Common myeloid progenitor, CD34-positive (primary cell): ENCODE measurements at regions not wholly inside any gene's neighbourhood (a gene's known extent, or its start where the extent isn't known, plus 50 kb on each side); places are given as distances from the start of the nearest gene placed in this dataset.

Experiments used
- CTCF ChIA-PET: fragments of 350-600 bp; sonication (Branson Sonifier 250); formaldehyde crosslinking; loops from one replicate; lab custom pipeline; 2021; ENCODE audit warnings: antibody characterized with exemption; lab: Charles Lee
- POLR2A ChIA-PET: fragments of 350-600 bp; sonication (Branson Sonifier 250); formaldehyde crosslinking; loops from one replicate; lab custom pipeline; 2021; ENCODE audit warnings: antibody characterized with exemption; lab: Charles Lee
- DNase-seq, 3 donors: peaks; one replicate each; pipeline versions ENCODE4 v3.0.0 to v3.0.0-alpha.2; 2013
- H3K27ac ChIP-seq, 2 experiments: 1 replicate in 1 of 2; 2 replicates in 1 of 2; pipeline ENCODE4 v1.7.0; 2013; ENCODE audit warnings: inconsistent platforms in 2 of 2, low read length in 2 of 2, mild to moderate bottlenecking in 2 of 2, low read depth in 1 of 2, moderate library complexity in 1 of 2; ENCODE audit not compliant: severe bottlenecking in 2 of 2, insufficient read depth in 1 of 2, poor library complexity in 1 of 2
- H3K27me3 ChIP-seq, 5 experiments: replicated peaks in 2 of 5; 1 replicate in 3 of 5; 2 replicates in 2 of 5; pipeline versions ENCODE4 v1.6.1 to v1.7.0; 2013; ENCODE audit warnings: low read length in 4 of 5, mild to moderate bottlenecking in 2 of 5, moderate library complexity in 2 of 5, inconsistent platforms in 1 of 5; ENCODE audit not compliant: insufficient read depth in 5 of 5, control insufficient read depth in 4 of 5
- H3K36me3 ChIP-seq, 4 experiments: 1 replicate in 2 of 4; 2 replicates in 2 of 4; pipeline versions ENCODE4 v1.6.1 to v1.7.0; 2013; ENCODE audit warnings: low read length in 3 of 4, control low read depth in 1 of 4, mild to moderate bottlenecking in 1 of 4; ENCODE audit not compliant: control insufficient read depth in 4 of 4, insufficient read depth in 4 of 4
- H3K4me1 ChIP-seq, 4 experiments: 1 replicate in 3 of 4; 2 replicates in 1 of 4; pipeline versions ENCODE4 v1.6.1 to v1.7.1; 2013; ENCODE audit warnings: low read length in 3 of 4, mild to moderate bottlenecking in 3 of 4, control low read depth in 1 of 4, inconsistent platforms in 1 of 4, moderate library complexity in 1 of 4; ENCODE audit not compliant: control insufficient read depth in 4 of 4, insufficient read depth in 4 of 4; ENCODE audit errors: control extremely low read depth in 1 of 4
- H3K4me3 ChIP-seq, 7 experiments: 1 replicate in 4 of 7; 2 replicates in 3 of 7; pipeline versions ENCODE4 v1.5.1 to v1.7.0; 2013; ENCODE audit warnings: mild to moderate bottlenecking in 7 of 7, low read length in 6 of 7, moderate library complexity in 6 of 7, inconsistent platforms in 2 of 7, low read depth in 2 of 7, control low read depth in 1 of 7; ENCODE audit not compliant: insufficient read depth in 4 of 7, control insufficient read depth in 1 of 7; ENCODE audit errors: extremely low read depth in 1 of 7
- H3K9me3 ChIP-seq, 5 experiments: 1 replicate in 4 of 5; 2 replicates in 1 of 5; pipeline versions ENCODE4 v1.6.1 to v1.7.1; 2013; ENCODE audit warnings: low read length in 4 of 5, mild to moderate bottlenecking in 2 of 5, inconsistent platforms in 1 of 5, low read depth in 1 of 5, moderate library complexity in 1 of 5; ENCODE audit not compliant: control insufficient read depth in 4 of 5, insufficient read depth in 2 of 5; ENCODE audit errors: control extremely low read depth in 1 of 5
- WGBS: methylation state at CpG from one replicate; pipeline ENCODE4 v1.1.5; 2013; ENCODE audit not compliant: insufficient coverage; 5-methylcytosine and 5-hydroxymethylcytosine counted together

DNA sequence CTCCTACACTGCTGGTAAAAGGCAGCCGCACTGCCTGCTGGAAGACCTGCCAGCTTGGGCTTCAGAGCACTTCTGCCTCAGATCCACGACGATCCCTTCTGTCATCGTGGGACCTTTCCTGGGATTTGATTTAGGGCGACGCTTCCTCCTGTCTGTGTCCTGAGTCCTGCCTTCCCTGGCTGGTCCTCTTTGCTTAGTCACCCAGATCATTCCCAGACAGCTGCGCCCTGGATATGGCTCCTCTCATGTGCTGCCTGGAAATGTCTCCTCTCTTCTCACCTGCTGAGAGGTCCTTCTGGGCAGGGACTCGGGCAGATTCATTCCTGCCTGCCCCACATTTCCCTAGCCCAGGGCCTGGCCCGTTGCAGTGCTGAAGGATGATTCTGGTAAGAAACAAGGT, 72.4 kb upstream of the POU3F1 start:
- DNase-seq, result no peak
- no peak overlapping the region for H3K27ac ChIP-seq
- CTCF ChIA-PET, result no interaction called here
- POLR2A ChIA-PET, result no interaction called here
- H3K4me1 ChIP-seq, result peaks cover 0 to 17% (median 5%) of the 10 kb centered on the region in 4 experiments
- no peaks in the 10 kb centered on the region for H3K9me3 ChIP-seq
- H3K36me3 ChIP-seq, result no peaks in the 10 kb centered on the region
- 93% methylated on average over 7 of the region's 9 CpGs for WGBS
- H3K4me3 ChIP-seq, result no peak overlapping the region
- H3K27me3 ChIP-seq, result peaks cover 0 to 2% (median 0%) of the 10 kb centered on the region in 5 experiments

DNA sequence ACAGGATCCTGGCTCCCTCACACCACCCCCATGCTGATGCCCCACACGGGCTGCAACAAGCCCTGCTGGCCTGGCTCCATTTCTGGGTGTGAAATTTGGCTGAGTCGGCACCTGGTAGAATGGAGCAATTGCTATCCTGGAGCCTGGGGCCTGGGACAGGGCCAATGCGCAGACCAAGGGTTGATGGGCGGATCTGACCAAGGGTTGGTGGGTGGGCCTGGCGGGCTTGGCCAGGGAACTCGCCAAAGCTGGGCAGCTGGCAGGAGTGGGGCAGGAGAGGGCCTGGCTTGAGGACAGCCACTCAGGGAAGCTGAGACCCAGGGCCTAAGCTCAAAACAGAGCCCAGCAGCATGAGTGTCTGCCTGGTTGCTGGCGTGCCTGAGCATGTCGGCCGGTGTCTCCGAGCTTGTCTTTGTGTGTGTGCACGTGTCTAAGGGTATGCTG, 70.9 kb upstream of the POU3F1 start:
- DNase-seq, result no peak
- Histone ChIP-seq H3K4me3 (no peak overlapping the region), H3K27ac (no peak overlapping the region), H3K36me3 (no peaks in the 10 kb centered on the region), H3K9me3 (no peaks in the 10 kb centered on the region), H3K4me1 (peaks cover 0 to 22% (median 5%) of the 10 kb centered on the region in 4 experiments), H3K27me3 (peaks cover 0 to 2% (median 0%) of the 10 kb centered on the region in 5 experiments)
- ChIA-PET CTCF (no interaction called here), POLR2A (no interaction called here)
- WGBS, result 95% methylated on average over 11 of the region's 11 CpGs

DNA sequence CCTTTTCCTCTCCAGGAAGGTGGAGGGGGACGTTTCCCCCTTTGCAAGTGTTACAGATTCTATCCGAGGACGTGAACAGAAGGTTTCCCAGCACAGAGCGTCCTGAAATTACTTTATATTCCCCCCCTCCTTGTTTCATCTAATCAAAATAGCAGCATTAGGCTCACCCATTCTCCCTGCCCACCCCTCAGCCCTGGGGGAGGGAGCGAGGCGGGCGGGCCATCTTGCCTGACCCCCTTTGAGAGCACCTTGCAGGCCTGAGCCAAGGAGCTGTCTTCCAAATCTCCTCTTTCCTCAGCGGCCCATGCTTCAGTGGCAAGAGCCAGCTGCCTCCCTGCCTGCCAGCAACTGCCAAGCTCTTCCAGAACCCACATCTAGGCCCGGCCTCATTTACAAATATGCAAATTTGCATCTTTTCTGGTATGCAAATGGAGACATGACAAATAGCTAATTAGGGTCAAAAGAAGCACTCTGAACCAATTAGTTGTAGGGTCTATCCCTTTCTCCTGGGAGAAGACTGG, 69.1 kb upstream of the POU3F1 start:
- ChIA-PET POLR2A (no interaction called here), CTCF (no interaction called here)
- DNase-seq, result no peak
- Histone ChIP-seq H3K4me3 (no peak overlapping the region), H3K9me3 (no peaks in the 10 kb centered on the region), H3K27ac (no peak overlapping the region), H3K36me3 (no peaks in the 10 kb centered on the region), H3K27me3 (peaks cover 0 to 2% (median 0%) of the 10 kb centered on the region in 5 experiments), H3K4me1 (peaks cover 0 to 22% (median 5%) of the 10 kb centered on the region in 4 experiments)
- 87% methylated on average over 5 of the region's 9 CpGs for WGBS

DNA sequence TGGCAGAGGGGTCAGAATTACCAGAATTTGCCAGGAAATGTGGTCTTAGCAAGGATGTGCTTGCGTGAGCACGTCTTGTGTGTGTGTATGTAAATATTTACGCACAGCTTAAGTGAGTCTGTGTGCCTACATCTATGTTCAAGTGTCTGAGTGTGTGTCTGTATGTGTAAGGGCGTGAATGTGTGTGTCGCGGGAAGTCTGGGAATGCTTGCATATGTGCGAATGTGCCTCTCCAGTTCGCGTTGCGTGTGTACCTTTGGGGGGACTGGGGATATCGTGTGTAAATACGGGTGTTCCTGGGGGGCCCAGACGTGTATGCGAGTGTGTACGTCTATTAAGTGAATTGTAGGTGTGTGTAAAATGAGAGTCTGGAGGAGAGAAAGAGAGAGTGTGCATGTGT, 68.6 kb upstream of the POU3F1 start:
- no peak overlapping the region for H3K4me3 ChIP-seq
- WGBS, result 93% methylated on average over 12 of the region's 15 CpGs
- no peak for DNase-seq
- CTCF ChIA-PET, result interaction anchor here (1.1 kb wide), 1 partner anchor 43 kb away, joined by 3 read pairs; no protein-coding TSS in a partner anchor
- POLR2A ChIA-PET, result no interaction called here
- H3K27me3 ChIP-seq, result peaks cover 0 to 2% (median 0%) of the 10 kb centered on the region in 5 experiments
- H3K27ac ChIP-seq, result no peak overlapping the region
- H3K4me1 ChIP-seq, result peaks cover 0 to 22% (median 5%) of the 10 kb centered on the region in 4 experiments
- H3K36me3 ChIP-seq, result no peaks in the 10 kb centered on the region
- H3K9me3 ChIP-seq, result peaks cover 0 to 3% (median 0%) of the 10 kb centered on the region in 5 experiments

DNA sequence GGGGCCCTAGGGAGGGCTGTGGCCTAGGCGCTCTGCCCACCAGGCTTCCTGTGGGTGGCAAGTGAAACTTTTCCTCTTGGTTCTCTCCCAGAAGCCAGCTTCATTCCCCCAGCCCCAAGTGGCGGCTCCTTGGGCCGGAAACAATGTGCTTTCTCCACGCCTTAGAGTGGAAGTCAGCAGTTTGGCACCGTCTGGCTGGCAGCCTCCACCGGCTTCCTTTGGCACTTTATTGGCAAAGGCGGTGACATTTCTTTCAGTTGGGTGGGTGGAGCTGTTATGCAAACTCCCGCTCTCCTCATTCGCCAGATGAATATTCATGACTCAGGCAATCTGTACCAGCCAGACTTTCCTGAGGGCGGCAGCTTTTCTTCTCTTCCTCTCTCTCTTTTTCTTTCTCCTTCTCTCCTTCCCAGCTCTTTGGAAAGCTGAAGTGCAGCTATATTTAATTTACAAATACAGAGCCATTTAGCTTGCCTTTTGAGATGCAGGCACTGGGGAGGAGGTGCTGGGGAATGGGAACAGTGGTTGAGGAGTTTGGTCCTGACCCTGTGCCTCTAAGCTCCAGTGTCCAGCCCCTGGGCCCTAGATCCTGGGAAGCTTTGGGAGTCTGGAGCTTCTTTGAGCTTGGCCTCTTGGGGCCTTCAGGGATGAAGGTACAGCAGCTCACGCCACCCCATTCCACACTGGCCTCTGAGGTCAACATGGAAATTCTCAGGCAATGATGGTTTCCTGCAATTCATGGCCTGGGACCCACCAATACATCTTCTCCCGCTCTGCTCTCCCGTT, 67.8 kb upstream of the POU3F1 start:
- 33% methylated on average over 13 of the region's 13 CpGs for WGBS
- H3K27me3 ChIP-seq, result peaks cover 0 to 2% (median 0%) of the 10 kb centered on the region in 5 experiments
- POLR2A ChIA-PET, result no interaction called here
- peak overlapping the region in 2 of 7 experiments; percentile 17 to 26 for H3K4me3 ChIP-seq
- no peak overlapping the region for H3K27ac ChIP-seq
- peak; percentile 51 to 90 (median 79) for DNase-seq
- no peaks in the 10 kb centered on the region for H3K36me3 ChIP-seq
- peaks cover 0 to 22% (median 5%) of the 10 kb centered on the region in 4 experiments for H3K4me1 ChIP-seq
- CTCF ChIA-PET, result interaction anchor here (1.1 kb wide), 1 partner anchor 42 kb away, joined by 3 read pairs; no protein-coding TSS in a partner anchor
- H3K9me3 ChIP-seq, result peaks cover 0 to 5% (median 0%) of the 10 kb centered on the region in 5 experiments

DNA sequence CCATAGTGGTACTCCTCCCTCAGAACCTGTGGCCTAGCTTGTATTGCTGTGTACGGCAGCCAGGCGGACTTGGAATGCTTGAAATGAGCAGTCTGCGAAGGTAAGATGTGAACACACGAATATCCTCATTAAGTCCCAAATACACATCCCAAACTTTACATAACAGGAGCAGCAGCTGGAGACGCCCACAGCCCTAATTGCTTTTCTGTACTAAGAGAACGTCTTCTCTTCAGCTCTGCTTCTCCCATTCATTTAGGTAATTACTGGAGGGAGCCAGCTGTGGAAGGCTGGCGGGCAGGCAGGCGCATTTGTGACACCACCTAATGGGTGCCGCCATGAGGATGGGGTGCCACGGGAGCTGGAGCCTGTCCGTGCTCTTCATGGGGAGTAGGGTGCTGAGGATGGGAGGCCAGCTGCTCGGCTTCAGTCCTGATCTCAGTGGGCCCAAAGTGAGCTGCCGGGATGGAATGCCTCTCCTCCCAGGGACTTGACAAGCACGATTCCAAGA, 66.6 kb upstream of the POU3F1 start:
- CTCF ChIA-PET, result no interaction called here
- 93% methylated on average over 13 of the region's 14 CpGs for WGBS
- Histone ChIP-seq H3K4me3 (no peak overlapping the region), H3K27ac (no peak overlapping the region), H3K4me1 (peaks cover 0 to 22% (median 5%) of the 10 kb centered on the region in 4 experiments), H3K27me3 (peaks cover 0 to 2% (median 0%) of the 10 kb centered on the region in 5 experiments), H3K36me3 (no peaks in the 10 kb centered on the region), H3K9me3 (peaks cover 0 to 5% (median 0%) of the 10 kb centered on the region in 5 experiments)
- POLR2A ChIA-PET, result no interaction called here
- DNase-seq, result no peak

DNA sequence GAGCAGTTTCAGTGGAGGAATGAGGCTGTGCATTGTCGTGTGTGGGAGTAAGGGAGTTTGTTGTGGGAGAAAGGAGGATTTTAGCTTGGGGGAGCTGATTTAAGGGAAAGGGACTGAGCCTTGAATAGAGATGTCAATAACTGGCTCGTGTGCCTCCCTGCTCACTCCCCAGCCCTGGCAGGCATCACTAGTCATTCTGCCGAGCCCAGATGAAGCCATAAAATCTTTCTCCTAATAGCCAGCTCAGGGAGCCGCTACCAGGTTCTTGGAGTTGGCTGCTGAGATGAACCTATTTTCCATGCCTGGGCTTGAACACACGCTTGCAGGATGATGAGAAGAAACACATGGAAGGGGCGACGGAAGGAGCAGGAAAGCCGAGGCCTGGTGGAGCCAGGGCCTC, 65.0 kb upstream of the POU3F1 start:
- Histone ChIP-seq H3K4me1 (peaks cover 0 to 22% (median 5%) of the 10 kb centered on the region in 4 experiments), H3K27me3 (no peaks in the 10 kb centered on the region), H3K36me3 (no peaks in the 10 kb centered on the region), H3K4me3 (no peak overlapping the region), H3K27ac (no peak overlapping the region), H3K9me3 (peaks cover 0 to 5% (median 0%) of the 10 kb centered on the region in 5 experiments)
- no peak for DNase-seq
- ChIA-PET POLR2A (no interaction called here), CTCF (interaction anchor here (1.2 kb wide), 1 partner anchor 74 kb away, joined by 3 read pairs; no protein-coding TSS in a partner anchor)
- 98% methylated on average over 8 of the region's 8 CpGs for WGBS
